ENCODE measurements at regions not wholly inside any gene's neighbourhood (a gene's known extent, or its start where the extent isn't known, plus 50 kb on each side); places are given as distances from the start of the nearest gene placed in this dataset.
"Not testable (repeated sequence)": the region's sequence is repeated elsewhere in the genome, so short reads cannot be mapped to it uniquely, and the experiment has no call there.

DNA sequence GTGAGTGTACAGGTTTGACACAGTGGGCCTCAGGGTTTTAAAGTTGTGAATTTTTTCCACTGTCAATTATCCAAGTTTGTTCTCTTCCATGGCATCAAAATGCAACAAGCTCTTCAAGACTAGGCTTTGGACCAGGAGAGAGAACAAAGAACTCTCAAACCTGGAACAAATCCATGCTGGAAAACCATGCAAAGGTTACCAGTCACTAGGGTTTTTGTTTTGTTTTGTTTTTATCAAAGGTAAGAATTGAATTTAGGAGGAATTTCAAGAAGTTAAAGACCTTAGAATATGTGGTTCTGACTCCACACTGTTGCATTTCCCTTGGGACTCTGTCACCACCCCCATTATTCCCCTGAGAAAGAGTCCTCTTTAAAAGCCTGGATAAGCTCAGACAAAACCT is 191.1 kb upstream of the PIK3R1 start:
- Histone ChIP-seq H3K9me3 (ENCODE audit: control insufficient read depth, insufficient read depth, low read depth, low read length) (no peaks in the 10 kb centered on the region), H3K36me3 (ENCODE audit: control insufficient read depth in 2 of 2, insufficient read depth in 1 of 2, low read length in 2 of 2) (no peaks in the 10 kb centered on the region), H3K27ac (ENCODE audit: extremely low read depth, low read depth, low read length) (no peak overlapping the region), H3K4me3 (ENCODE audit: low read depth, low read length) (no peak overlapping the region), H3K4me1 (ENCODE audit: control insufficient read depth, insufficient read depth, low read length) (peaks cover 3% of the 10 kb centered on the region; the same call in 1 of the 2 replicates)
- ChIA-PET CTCF (no interaction called here), POLR2A (no interaction called here)
- no peak for TF ChIP-seq ZBTB20 (tag by site-specific recombination; IDR thresholded peaks at IDR 0.05)
- TF ChIP-seq EGR2 (tag by site-specific recombination; IDR thresholded peaks at IDR 0.05; ENCODE audit: low read depth) = no peak
- TF ChIP-seq ZNF19 (tag by site-specific recombination; IDR thresholded peaks at IDR 0.05; ENCODE audit: low read depth) = no peak
- no peak for TF ChIP-seq ZNF211 (tag by site-specific recombination; IDR thresholded peaks at IDR 0.05; ENCODE audit: low read depth)

DNA sequence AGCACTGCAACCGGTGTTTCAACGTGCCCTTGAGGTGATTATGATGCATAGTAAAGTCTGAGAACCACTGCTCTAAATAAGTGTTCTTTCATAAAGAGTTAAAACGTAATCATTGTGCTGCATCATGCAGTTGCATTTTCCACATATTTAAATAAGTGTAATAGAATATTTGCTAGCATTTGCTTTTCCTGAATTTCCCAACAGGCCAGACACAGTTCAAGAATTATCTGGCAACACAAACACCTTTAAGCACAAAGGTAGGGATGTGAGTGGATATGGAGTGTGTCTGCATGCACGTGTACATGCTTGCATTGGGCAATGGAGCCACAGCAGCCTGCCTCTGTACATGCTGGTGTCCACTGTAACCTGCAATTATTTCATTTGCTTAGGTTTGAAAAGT is 193.6 kb upstream of the PIK3R1 start:
- CTCF ChIA-PET = no interaction called here
- POLR2A ChIA-PET = no interaction called here
- Histone ChIP-seq H3K36me3 (ENCODE audit: control insufficient read depth in 2 of 2, insufficient read depth in 1 of 2, low read length in 2 of 2) (no peaks in the 10 kb centered on the region), H3K27ac (ENCODE audit: extremely low read depth, low read depth, low read length) (no peak overlapping the region), H3K9me3 (ENCODE audit: control insufficient read depth, insufficient read depth, low read depth, low read length) (no peaks in the 10 kb centered on the region), H3K4me3 (ENCODE audit: low read depth, low read length) (no peak overlapping the region), H3K4me1 (ENCODE audit: control insufficient read depth, insufficient read depth, low read length) (no peaks in the 10 kb centered on the region)
- TF ChIP-seq ZNF792 (tag by site-specific recombination; IDR thresholded peaks at IDR 0.05) (no peak), ZNF777 (tag by site-specific recombination; IDR thresholded peaks at IDR 0.05; ENCODE audit: borderline replicate concordance) (no peak), ZNF37A (tag by site-specific recombination; IDR thresholded peaks at IDR 0.05) (no peak), ZNF223 (tag by site-specific recombination; IDR thresholded peaks at IDR 0.05) (no peak), ZNF621 (tag by site-specific recombination; IDR thresholded peaks at IDR 0.05) (no peak), ZSCAN16 (tag by site-specific recombination; IDR thresholded peaks at IDR 0.05) (no peak), ZNF211 (tag by site-specific recombination; IDR thresholded peaks at IDR 0.05; ENCODE audit: low read depth) (no peak), IKZF3 (tag by site-specific recombination; IDR thresholded peaks at IDR 0.05) (no peak), ZNF433 (tag by site-specific recombination; IDR thresholded peaks at IDR 0.05; ENCODE audit: low read depth) (no peak), ZBTB1 (tag by site-specific recombination; IDR thresholded peaks at IDR 0.05) (no peak), ZNF114 (tag by site-specific recombination; IDR thresholded peaks at IDR 0.05) (no peak), ZNF654 (tag by site-specific recombination; IDR thresholded peaks at IDR 0.05; ENCODE audit: low read depth) (no peak), ZNF670 (tag by site-specific recombination; IDR thresholded peaks at IDR 0.05; ENCODE audit: low read depth) (no peak), MZF1 (tag by site-specific recombination; IDR thresholded peaks at IDR 0.05; ENCODE audit: borderline replicate concordance) (no peak), ZNF423 (tag by site-specific recombination; IDR thresholded peaks at IDR 0.05) (no peak)
- TF ChIP-seq, protein P1, sequence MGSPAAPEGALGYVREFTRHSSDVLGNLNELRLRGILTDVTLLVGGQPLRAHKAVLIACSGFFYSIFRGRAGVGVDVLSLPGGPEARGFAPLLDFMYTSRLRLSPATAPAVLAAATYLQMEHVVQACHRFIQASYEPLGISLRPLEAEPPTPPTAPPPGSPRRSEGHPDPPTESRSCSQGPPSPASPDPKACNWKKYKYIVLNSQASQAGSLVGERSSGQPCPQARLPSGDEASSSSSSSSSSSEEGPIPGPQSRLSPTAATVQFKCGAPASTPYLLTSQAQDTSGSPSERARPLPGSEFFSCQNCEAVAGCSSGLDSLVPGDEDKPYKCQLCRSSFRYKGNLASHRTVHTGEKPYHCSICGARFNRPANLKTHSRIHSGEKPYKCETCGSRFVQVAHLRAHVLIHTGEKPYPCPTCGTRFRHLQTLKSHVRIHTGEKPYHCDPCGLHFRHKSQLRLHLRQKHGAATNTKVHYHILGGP (tag by site-specific recombination; IDR thresholded peaks at IDR 0.05) = no peak
- TF ChIP-seq, protein P2, sequence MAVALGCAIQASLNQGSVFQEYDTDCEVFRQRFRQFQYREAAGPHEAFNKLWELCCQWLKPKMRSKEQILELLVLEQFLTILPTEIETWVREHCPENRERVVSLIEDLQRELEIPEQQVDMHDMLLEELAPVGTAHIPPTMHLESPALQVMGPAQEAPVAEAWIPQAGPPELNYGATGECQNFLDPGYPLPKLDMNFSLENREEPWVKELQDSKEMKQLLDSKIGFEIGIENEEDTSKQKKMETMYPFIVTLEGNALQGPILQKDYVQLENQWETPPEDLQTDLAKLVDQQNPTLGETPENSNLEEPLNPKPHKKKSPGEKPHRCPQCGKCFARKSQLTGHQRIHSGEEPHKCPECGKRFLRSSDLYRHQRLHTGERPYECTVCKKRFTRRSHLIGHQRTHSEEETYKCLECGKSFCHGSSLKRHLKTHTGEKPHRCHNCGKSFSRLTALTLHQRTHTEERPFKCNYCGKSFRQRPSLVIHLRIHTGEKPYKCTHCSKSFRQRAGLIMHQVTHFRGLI (tag by site-specific recombination; IDR thresholded peaks at IDR 0.05) = no peak

GRCh38 chr5:68021227-68021626 is 194.3 kb upstream of the PIK3R1 start:
- ChIA-PET CTCF (no interaction called here), POLR2A (no interaction called here)
- no peak overlapping the region for H3K27ac ChIP-seq (ENCODE audit: extremely low read depth, low read depth, low read length)
- H3K9me3 ChIP-seq (ENCODE audit: control insufficient read depth, insufficient read depth, low read depth, low read length) = no peaks in the 10 kb centered on the region
- H3K4me3 ChIP-seq (ENCODE audit: low read depth, low read length) = no peak overlapping the region
- no peak for TF ChIP-seq ZNF404 (tag by site-specific recombination; IDR thresholded peaks at IDR 0.05)
- no peak for TF ChIP-seq ZNF248 (tag by site-specific recombination; IDR thresholded peaks at IDR 0.05)
- no peak for TF ChIP-seq PRDM1 (tag by site-specific recombination; IDR thresholded peaks at IDR 0.05)
- no peak for TF ChIP-seq ZNF776 (tag by site-specific recombination; IDR thresholded peaks at IDR 0.05; ENCODE audit: borderline replicate concordance)
- TF ChIP-seq RBAK (tag by site-specific recombination; IDR thresholded peaks at IDR 0.05) = no peak
- TF ChIP-seq, protein P3, sequence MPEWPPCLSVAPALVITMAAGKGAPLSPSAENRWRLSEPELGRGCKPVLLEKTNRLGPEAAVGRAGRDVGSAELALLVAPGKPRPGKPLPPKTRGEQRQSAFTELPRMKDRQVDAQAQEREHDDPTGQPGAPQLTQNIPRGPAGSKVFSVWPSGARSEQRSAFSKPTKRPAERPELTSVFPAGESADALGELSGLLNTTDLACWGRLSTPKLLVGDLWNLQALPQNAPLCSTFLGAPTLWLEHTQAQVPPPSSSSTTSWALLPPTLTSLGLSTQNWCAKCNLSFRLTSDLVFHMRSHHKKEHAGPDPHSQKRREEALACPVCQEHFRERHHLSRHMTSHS (tag by site-specific recombination; IDR thresholded peaks at IDR 0.05) = no peak
- TF ChIP-seq ZNF645 (tag by site-specific recombination; IDR thresholded peaks at IDR 0.05) = no peak
- no peaks in the 10 kb centered on the region for H3K4me1 ChIP-seq (ENCODE audit: control insufficient read depth, insufficient read depth, low read length)
- H3K36me3 ChIP-seq (ENCODE audit: control insufficient read depth in 2 of 2, insufficient read depth in 1 of 2, low read length in 2 of 2) = no peaks in the 10 kb centered on the region

- POLR2A ChIA-PET; H3K4me3 ChIP-seq (ENCODE audit: low read depth, low read length); H3K9me3 ChIP-seq (ENCODE audit: control insufficient read depth, insufficient read depth, low read depth, low read length); H3K27ac ChIP-seq (ENCODE audit: extremely low read depth, low read depth, low read length); H3K36me3 ChIP-seq (ENCODE audit: control insufficient read depth in 2 of 2, insufficient read depth in 1 of 2, low read length in 2 of 2); H3K4me1 ChIP-seq (ENCODE audit: control insufficient read depth, insufficient read depth, low read length): not testable (repeated sequence)
- CTCF ChIA-PET = interaction anchor here (0.6 kb wide), 1 partner anchor 178 kb away, joined by 4 read pairs; no protein-coding TSS in a partner anchor
Observed at GRCh38 chr5:68020461-68020969, 195.0 kb upstream of the PIK3R1 start.

Data from HEK293 (cell line).